HG02885 (cell line): ENCODE measurements at regions not wholly inside any gene's neighbourhood (a gene's known extent, or its start where the extent isn't known, plus 50 kb on each side); places are given as distances from the start of the nearest gene placed in this dataset.
"Not testable (repeated sequence)": the region's sequence is repeated elsewhere in the genome, so short reads cannot be mapped to it uniquely, and the experiment has no call there.

Source experiments
- ATAC-seq: cut with Tn5 transposase; IDR thresholded peaks from one replicate; pipeline ENCODE4 v1.9.1; 2021; ENCODE audit warnings: mild to moderate bottlenecking; ENCODE audit not compliant: unreplicated experiment, poor library complexity

GRCh38 chr12:14201291-14201690 lies 164.2 kb upstream of the ATF7IP start:
- ATAC-seq: no peak

- ATAC-seq: no peak
Measured at GRCh38 chr12:14207905-14208551, 157.5 kb upstream of the ATF7IP start.

GRCh38 chr12:14211947-14212387 lies 153.5 kb upstream of the ATF7IP start:
- no peak for ATAC-seq

- no peak for ATAC-seq
Measured at GRCh38 chr12:14213542-14213941, 151.9 kb upstream of the ATF7IP start.

- no peak for ATAC-seq
Measured at GRCh38 chr12:14214495-14214894, 151.0 kb upstream of the ATF7IP start.

GRCh38 chr12:14215949-14216348 lies 149.5 kb upstream of the ATF7IP start:
- ATAC-seq: not testable (repeated sequence)

- no peak for ATAC-seq
Measured at GRCh38 chr12:14216405-14217294, 148.8 kb upstream of the ATF7IP start.

- ATAC-seq: no peak
Measured at GRCh38 chr12:14219156-14219555, 146.3 kb upstream of the ATF7IP start.

GRCh38 chr12:14219670-14220069 lies 145.8 kb upstream of the ATF7IP start:
- not testable (repeated sequence) for ATAC-seq

GRCh38 chr12:14225064-14225463 lies 140.4 kb upstream of the ATF7IP start:
- ATAC-seq: no peak

GRCh38 chr12:14235176-14235575 lies 130.3 kb upstream of the ATF7IP start:
- not testable (repeated sequence) for ATAC-seq

GRCh38 chr12:14236641-14237040 lies 128.8 kb upstream of the ATF7IP start:
- not testable (repeated sequence) for ATAC-seq

GRCh38 chr12:14238221-14238792 lies 127.2 kb upstream of the ATF7IP start:
- no peak for ATAC-seq

GRCh38 chr12:14239350-14239934 lies 126.0 kb upstream of the ATF7IP start:
- ATAC-seq: peak; percentile 80

GRCh38 chr12:14239935-14240872 lies 125.3 kb upstream of the ATF7IP start:
- peak; percentile 43 for ATAC-seq

- ATAC-seq: no peak
Measured at GRCh38 chr12:14240873-14241220, 124.6 kb upstream of the ATF7IP start.

GRCh38 chr12:14242825-14243224 lies 122.7 kb upstream of the ATF7IP start:
- not testable (repeated sequence) for ATAC-seq

GRCh38 chr12:14243941-14244340 lies 121.5 kb upstream of the ATF7IP start:
- ATAC-seq: no peak

- ATAC-seq: no peak
Measured at GRCh38 chr12:14244876-14245669, 120.4 kb upstream of the ATF7IP start.
